Endothelial cell of umbilical vein (primary cell): ENCODE measurements at regions not wholly inside any gene's neighbourhood (a gene's known extent, or its start where the extent isn't known, plus 50 kb on each side); places are given as distances from the start of the nearest gene placed in this dataset.

Experiments
- CTCF ChIP-seq, 2 donors: IDR thresholded peaks; 1 replicate in 1 of 2; 2 replicates in 1 of 2; pipeline ENCODE4 v1.5.1; 2011; ENCODE audit warnings: low read length in 2 of 2, mild to moderate bottlenecking in 2 of 2, moderate library complexity in 2 of 2, control low read depth in 1 of 2, inconsistent platforms in 1 of 2, low read depth in 1 of 2; ENCODE audit not compliant: insufficient read depth in 1 of 2; ENCODE audit errors: extremely low read depth in 1 of 2
- EZH2 ChIP-seq: IDR thresholded peaks from 2 replicates; pipeline ENCODE4 v1.6.1; 2012; ENCODE audit warnings: borderline replicate concordance, low read depth, mild to moderate bottlenecking, moderate library complexity, low read length, inconsistent platforms; ENCODE audit not compliant: severe bottlenecking
- POLR2A ChIP-seq: IDR thresholded peaks from 2 replicates; pipeline ENCODE4 v1.6.1; 2012; ENCODE audit warnings: low read depth, mild to moderate bottlenecking, control low read depth, low read length
- POLR2AphosphoS5 ChIP-seq: IDR thresholded peaks from 2 replicates; pipeline ENCODE4 v1.6.1; 2012; ENCODE audit warnings: low read depth, mild to moderate bottlenecking, control low read depth, low read length, moderate library complexity; ENCODE audit not compliant: insufficient read depth

GRCh38 chr13:60646620-60647019, 249.6 kb downstream of the TDRD3 start:
- no peak for TF ChIP-seq EZH2
- no peak for TF ChIP-seq POLR2AphosphoS5
- no peak for TF ChIP-seq CTCF (IDR thresholded peaks at IDR 0.05; ENCODE audit: extremely low read depth in 1 of 2, insufficient read depth in 1 of 2, low read depth in 1 of 2, low read length in 2 of 2)
- no peak for TF ChIP-seq POLR2A
